ENCODE measurements at regions not wholly inside any gene's neighbourhood (a gene's known extent, or its start where the extent isn't known, plus 50 kb on each side); places are given as distances from the start of the nearest gene placed in this dataset.

DNA sequence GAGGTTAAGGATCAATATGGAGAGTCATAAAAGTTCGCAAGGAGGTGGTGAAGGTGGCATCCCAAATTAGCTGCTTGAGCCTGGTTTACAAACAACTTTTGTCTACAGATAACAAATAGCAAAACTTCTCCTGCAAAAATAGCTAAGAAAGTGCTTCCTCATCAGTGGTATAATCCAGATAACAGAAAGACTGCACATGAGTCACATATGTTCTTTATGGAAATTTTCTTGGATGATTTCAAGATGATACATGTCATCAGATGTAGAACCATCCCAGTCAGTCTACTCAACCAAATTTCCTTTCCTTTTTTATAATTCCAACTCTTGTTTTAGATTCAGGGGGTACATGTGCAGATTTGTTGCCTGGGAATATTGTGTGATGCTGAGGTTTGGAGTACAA is 133.0 kb downstream of the BTG1 start:
- Histone ChIP-seq H3K4me3 (ENCODE audit: low read depth, low read length) (no peak overlapping the region), H3K27me3 (ENCODE audit: control insufficient read depth, insufficient read depth, low read length) (no peaks in the 10 kb centered on the region), H3K36me3 (ENCODE audit: control insufficient read depth, insufficient read depth, low read length) (no peaks in the 10 kb centered on the region)
- TF ChIP-seq, protein P1, sequence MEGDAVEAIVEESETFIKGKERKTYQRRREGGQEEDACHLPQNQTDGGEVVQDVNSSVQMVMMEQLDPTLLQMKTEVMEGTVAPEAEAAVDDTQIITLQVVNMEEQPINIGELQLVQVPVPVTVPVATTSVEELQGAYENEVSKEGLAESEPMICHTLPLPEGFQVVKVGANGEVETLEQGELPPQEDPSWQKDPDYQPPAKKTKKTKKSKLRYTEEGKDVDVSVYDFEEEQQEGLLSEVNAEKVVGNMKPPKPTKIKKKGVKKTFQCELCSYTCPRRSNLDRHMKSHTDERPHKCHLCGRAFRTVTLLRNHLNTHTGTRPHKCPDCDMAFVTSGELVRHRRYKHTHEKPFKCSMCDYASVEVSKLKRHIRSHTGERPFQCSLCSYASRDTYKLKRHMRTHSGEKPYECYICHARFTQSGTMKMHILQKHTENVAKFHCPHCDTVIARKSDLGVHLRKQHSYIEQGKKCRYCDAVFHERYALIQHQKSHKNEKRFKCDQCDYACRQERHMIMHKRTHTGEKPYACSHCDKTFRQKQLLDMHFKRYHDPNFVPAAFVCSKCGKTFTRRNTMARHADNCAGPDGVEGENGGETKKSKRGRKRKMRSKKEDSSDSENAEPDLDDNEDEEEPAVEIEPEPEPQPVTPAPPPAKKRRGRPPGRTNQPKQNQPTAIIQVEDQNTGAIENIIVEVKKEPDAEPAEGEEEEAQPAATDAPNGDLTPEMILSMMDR (IDR thresholded peaks at IDR 0.05; ENCODE audit: insufficient read depth, low read length, poor library complexity, severe bottlenecking): no peak
- DNase-seq (ENCODE audit: low read depth): no peak

DNA sequence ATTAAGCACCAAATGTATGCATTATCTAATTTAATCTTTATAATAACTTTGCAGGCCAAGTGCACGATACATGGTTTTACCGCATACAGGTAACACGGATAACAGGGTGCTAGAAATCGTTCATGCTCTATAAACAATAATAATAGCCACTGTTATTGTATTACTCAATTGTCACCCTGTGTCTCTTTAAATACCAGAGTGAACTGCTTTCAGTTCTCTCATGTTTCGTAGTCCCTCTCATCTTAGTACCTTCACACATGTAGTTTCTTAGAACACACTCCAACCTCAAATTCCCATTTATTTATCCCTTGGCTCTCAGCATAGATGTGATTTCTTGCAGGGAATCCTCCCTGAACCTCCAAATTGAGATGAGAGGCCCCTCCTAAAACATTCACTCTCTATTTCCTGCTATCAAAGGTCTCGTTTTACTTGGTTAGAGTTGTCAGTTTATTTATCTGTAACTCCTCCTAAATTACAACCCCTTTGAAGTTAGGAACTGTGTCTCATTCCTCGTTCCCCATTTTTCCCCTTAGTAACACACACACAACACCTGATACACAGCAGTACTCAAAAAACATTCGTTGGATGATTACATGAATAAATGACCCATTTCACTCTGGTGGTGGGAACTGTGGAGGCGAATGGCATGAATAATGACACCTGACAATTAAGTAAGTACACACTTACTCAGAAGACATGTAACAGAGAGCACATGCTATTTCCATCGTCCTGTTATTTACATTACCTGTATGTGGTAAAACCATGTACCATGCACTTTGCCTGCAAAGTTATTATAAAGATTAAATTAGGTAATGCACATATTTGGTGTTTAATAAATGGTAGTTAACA is 134.6 kb downstream of the BTG1 start:
- no peak for DNase-seq (ENCODE audit: low read depth)
- H3K36me3 ChIP-seq (ENCODE audit: control insufficient read depth, insufficient read depth, low read length): no peaks in the 10 kb centered on the region
- no peaks in the 10 kb centered on the region for H3K27me3 ChIP-seq (ENCODE audit: control insufficient read depth, insufficient read depth, low read length)
- H3K4me3 ChIP-seq (ENCODE audit: low read depth, low read length): no peak overlapping the region
- TF ChIP-seq, protein P1 (IDR thresholded peaks at IDR 0.05; ENCODE audit: insufficient read depth, low read length, poor library complexity, severe bottlenecking): no peak

DNA sequence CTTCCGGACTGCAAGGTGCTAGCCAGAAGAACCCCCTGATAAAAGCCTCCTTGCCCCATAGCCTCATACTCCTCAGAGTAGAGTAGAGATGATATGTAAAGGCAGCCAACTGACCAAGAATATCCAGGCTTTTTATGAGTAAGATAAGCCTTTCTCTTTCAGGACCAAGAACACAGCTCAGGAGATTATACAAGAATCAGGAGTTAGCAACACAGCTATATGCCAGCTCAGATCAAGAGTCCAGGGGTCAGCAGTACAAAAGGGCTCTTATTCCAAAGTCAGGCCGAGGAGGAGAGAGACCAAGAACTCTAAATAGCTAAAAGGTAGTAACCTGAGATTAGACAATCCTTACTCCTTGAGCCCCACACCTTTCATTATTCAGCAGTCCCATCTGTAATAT is 135.3 kb downstream of the BTG1 start:
- DNase-seq (ENCODE audit: low read depth): no peak
- no peak overlapping the region for H3K4me3 ChIP-seq (ENCODE audit: low read depth, low read length)
- H3K27me3 ChIP-seq (ENCODE audit: control insufficient read depth, insufficient read depth, low read length): no peaks in the 10 kb centered on the region
- TF ChIP-seq, protein P1 (IDR thresholded peaks at IDR 0.05; ENCODE audit: insufficient read depth, low read length, poor library complexity, severe bottlenecking): no peak
- no peaks in the 10 kb centered on the region for H3K36me3 ChIP-seq (ENCODE audit: control insufficient read depth, insufficient read depth, low read length)

DNA sequence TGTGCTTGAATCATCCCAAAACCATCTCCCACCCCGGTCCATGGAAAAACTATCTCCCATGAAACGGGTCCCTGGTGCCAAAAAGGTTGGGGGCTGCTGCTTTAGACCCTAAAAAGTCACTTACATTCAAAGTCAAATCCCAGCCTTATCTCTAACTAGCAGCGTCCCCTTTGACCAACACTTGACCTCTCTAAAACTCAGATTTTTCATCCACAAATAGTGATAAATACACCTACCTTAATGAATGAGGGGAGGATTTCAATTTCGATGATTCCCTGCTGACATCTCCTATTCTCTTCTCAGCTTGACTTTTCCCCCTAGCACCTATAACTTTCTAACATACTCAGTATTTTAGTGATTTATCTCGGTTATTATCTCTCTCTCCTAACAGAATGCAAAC is 137.3 kb downstream of the BTG1 start:
- Histone ChIP-seq H3K4me3 (ENCODE audit: low read depth, low read length) (no peak overlapping the region), H3K27me3 (ENCODE audit: control insufficient read depth, insufficient read depth, low read length) (no peaks in the 10 kb centered on the region), H3K36me3 (ENCODE audit: control insufficient read depth, insufficient read depth, low read length) (no peaks in the 10 kb centered on the region)
- TF ChIP-seq, protein P1 (IDR thresholded peaks at IDR 0.05; ENCODE audit: insufficient read depth, low read length, poor library complexity, severe bottlenecking): no peak
- no peak for DNase-seq (ENCODE audit: low read depth)

DNA sequence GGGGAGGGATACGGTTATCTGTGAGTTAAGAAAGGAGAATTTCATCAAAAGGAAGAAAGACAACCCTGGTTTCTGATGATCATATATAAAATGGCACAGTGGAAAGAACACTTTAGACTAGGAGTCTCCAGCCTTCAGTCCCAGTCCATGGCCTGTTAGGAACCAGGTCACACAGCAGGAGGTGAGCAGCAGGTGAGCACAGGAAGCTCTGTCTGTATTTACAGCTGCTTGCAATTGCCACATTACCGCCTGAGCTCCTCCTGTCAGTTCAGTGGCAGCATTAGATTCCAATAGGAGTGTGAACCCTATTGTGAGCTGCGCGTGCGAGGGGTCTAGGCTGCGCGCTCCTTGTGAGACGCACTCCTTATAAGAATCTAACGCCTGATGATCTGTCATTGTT is 137.9 kb downstream of the BTG1 start:
- H3K4me3 ChIP-seq (ENCODE audit: low read depth, low read length): no peak overlapping the region
- no peak for DNase-seq (ENCODE audit: low read depth)
- H3K36me3 ChIP-seq (ENCODE audit: control insufficient read depth, insufficient read depth, low read length): no peaks in the 10 kb centered on the region
- TF ChIP-seq, protein P1 (IDR thresholded peaks at IDR 0.05; ENCODE audit: insufficient read depth, low read length, poor library complexity, severe bottlenecking): no peak
- H3K27me3 ChIP-seq (ENCODE audit: control insufficient read depth, insufficient read depth, low read length): no peaks in the 10 kb centered on the region

DNA sequence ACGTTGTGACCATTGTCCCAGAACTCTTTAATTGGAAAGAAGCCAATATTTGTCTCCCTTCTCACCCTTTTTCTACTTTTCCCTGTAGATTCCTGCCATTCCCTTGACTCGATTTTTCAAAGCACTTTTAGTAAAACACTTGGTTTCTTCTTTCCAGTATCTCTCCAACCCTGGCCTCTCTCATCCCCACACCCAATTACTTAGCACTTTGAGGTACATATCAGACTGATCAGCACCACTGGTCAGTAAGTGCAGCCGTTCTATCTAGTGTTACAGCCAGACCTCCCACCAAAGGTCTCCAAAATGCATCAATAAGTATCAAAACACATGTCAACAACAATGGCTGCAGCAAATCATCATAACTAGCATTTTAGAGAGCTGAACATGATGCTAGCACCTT is 141.9 kb downstream of the BTG1 start:
- DNase-seq (ENCODE audit: low read depth): no peak
- H3K36me3 ChIP-seq (ENCODE audit: control insufficient read depth, insufficient read depth, low read length): no peaks in the 10 kb centered on the region
- no peaks in the 10 kb centered on the region for H3K27me3 ChIP-seq (ENCODE audit: control insufficient read depth, insufficient read depth, low read length)
- H3K4me3 ChIP-seq (ENCODE audit: low read depth, low read length): no peak overlapping the region
- TF ChIP-seq, protein P1 (IDR thresholded peaks at IDR 0.05; ENCODE audit: insufficient read depth, low read length, poor library complexity, severe bottlenecking): no peak
